ENCODE measurements at regions not wholly inside any gene's neighbourhood (a gene's known extent, or its start where the extent isn't known, plus 50 kb on each side); places are given as distances from the start of the nearest gene placed in this dataset.
"Not testable (repeated sequence)": the region's sequence is repeated elsewhere in the genome, so short reads cannot be mapped to it uniquely, and the experiment has no call there.

- no peak for DNase-seq (ENCODE audit: low read depth in 2 of 2)
Observed at GRCh38 chr5:1748271-1748670, 51.4 kb downstream of the MRPL36 start.

DNA sequence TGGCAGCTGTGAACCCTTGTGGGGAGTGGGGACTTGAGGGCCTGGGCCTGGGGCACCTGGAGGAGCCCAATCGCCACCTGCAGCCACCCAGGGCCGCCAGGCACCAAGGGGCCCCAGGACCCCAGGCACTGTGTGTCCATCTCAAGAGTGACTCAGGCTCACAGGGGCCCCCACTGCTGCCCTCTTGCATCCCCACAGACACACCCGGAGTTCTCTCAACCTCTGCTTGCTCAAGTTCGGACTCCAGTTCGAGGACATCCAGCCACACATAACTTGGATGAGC lies 51.9 kb downstream of the MRPL36 start:
- DNase-seq (ENCODE audit: low read depth in 2 of 2) = no peak

DNA sequence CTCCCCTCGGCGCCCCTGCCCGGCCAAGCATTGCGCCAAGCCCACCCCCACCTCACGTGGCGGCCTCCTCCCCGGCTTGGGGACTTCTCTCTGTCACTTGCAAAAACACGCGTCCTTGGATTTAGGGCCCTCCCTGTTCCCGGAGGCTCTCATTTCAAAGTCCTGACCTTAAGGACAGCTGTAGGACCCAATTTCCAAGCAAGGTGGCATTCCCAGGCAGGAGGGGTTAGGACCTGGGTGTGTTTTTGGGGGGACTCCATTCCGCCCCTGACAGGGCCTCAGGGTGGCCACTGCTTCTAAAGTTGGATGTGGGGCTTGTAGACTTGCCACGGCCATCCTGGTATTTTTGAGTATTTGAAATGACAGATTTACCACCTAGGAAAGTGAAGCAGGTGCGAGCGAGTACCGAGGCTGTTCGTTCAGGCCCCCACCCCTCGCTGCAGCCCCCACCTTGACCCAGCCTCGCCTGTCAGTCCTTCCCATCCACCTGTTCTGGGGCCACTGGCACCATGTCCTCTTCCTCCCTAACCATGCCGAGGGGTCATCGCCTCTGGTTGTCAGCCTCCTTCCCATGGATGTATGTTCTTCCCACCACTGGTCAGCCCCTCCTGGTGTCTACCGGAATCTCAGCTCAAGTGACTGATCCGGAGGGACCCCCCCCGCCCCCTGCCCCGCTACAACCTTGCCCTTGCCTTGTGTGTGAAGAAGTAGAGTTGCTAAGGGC lies 52.4 kb downstream of the MRPL36 start:
- no peak for DNase-seq (ENCODE audit: low read depth in 2 of 2)

DNA sequence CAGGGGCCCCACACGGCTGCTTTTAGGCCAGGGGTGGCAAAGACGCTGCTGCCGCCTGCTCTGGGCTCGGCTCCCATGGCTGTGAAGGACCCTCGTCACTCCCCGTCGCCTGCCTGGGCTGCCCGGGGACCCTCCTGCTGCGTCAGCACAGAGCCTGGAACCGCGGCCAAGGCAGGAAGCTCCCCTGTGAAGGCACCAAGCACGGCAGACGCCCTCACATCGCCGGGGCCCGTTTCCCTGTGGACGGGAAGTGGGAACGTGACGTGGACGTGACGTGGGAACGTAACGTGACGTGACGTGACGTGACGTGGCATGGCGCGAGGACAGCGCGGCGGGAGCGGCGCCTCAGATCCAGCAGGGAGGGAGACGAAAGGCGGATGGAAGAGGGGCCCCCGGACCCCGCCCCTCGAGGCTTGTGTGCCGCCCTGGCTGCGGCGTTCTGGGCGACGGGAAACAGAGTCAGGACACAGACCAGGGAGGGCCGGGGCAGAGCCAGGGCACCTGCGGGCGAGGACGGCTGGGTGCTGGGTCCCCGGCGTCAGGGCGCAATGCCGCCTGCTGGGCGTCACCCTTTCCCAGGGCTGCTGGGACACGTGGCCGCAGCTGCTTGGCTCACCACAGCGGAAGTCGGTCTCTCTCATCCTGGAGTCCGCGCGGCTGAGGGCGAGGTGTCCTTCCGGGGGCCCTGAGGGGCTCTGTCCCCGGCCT lies 53.1 kb downstream of the MRPL36 start:
- no peak for DNase-seq (ENCODE audit: low read depth in 2 of 2)

- DNase-seq (ENCODE audit: low read depth in 2 of 2) = no peak
Observed at GRCh38 chr5:1745796-1746370, 53.8 kb downstream of the MRPL36 start.

DNA sequence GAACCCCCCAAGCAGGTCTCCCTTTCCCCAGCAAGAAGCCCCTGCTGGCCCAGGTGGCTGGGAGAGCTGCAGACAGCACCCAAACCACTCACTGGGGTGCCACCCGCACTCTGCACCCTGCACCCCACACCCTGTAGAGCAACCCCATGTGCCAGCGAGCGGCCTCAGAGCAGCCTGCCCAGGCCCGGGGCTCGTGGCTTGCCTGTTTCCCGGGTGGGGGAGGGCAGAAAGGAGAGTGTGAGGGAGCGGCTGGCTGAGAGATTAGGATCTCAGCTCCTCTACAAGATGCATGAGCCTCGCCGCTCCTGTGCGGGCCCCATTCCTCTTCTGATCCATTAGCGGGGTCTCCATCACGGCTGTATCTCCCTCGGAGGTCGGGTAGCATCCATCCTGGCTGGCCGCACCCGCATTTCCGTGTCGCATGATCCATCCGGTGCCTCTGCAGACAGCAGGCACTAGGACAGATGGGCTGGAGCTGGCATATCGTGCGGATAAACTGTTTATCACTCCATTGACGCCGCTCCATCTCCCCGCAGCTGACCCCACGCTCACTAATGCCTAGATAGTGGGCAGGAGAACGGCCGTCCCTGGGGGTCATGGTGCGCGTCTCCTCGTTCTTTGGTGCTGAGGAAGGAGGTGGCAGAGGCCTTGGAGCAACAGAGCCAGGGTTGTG lies 54.4 kb downstream of the MRPL36 start:
- DNase-seq (ENCODE audit: low read depth in 2 of 2) = no peak

- DNase-seq (ENCODE audit: low read depth in 2 of 2) = no peak
Observed at GRCh38 chr5:1744393-1745122, 55.1 kb downstream of the MRPL36 start.

GRCh38 chr5:1743769-1744085 lies 55.9 kb downstream of the MRPL36 start:
- DNase-seq (ENCODE audit: low read depth in 2 of 2) = no peak

GRCh38 chr5:1743061-1743768 lies 56.4 kb downstream of the MRPL36 start:
- no peak for DNase-seq (ENCODE audit: low read depth in 2 of 2)

GRCh38 chr5:1737790-1738405 lies 61.7 kb downstream of the MRPL36 start:
- DNase-seq (ENCODE audit: low read depth in 2 of 2) = no peak

GRCh38 chr5:1736889-1737711 lies 62.5 kb downstream of the MRPL36 start:
- no peak for DNase-seq (ENCODE audit: low read depth in 2 of 2)

DNA sequence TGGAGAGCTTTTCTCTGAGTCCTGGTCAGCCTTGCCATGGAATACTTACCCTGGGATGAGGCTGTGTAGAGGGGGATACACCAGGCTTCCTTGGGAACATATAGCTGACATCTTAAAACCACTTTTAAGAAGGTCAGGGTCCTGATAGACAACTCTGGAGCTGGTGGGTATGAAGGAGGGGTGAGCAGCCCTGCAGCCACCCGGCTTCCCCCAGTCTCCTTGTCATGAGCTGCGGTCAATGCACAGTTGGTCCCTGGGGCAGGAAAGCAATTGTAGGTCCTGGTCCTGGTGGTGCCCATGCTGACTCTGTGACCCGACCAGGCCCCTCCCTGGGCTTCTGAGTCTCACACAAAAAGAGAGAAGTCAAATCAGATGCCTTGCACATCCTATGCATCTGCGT lies 63.6 kb downstream of the MRPL36 start:
- no peak for DNase-seq (ENCODE audit: low read depth in 2 of 2)

- no peak for DNase-seq (ENCODE audit: low read depth in 2 of 2)
Observed at GRCh38 chr5:1735320-1735970, 64.2 kb downstream of the MRPL36 start.

DNA sequence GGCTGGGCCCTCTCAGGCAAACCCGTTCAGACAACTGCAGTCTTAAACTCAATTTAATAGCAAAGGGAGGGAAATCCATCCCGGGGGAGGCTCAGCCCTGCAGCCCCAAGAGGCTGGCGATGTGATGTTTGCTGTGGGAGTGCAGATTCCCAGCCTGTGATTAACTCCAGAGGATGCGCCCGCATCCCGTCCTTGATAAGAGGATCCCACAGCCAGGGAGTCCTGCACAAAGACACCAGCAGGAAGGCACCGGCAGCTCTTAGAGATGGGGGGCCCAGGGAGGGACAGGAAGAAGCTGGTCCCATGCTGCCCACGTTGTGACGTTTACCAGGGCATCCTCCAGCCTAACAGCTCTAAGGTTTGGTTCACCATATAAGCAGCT lies 64.7 kb downstream of the MRPL36 start:
- no peak for DNase-seq (ENCODE audit: low read depth in 2 of 2)

GRCh38 chr5:1734271-1734907 lies 65.2 kb downstream of the MRPL36 start:
- no peak for DNase-seq (ENCODE audit: low read depth in 2 of 2)

GRCh38 chr5:1733369-1733768 lies 66.3 kb downstream of the MRPL36 start:
- DNase-seq (ENCODE audit: low read depth in 2 of 2) = no peak

DNA sequence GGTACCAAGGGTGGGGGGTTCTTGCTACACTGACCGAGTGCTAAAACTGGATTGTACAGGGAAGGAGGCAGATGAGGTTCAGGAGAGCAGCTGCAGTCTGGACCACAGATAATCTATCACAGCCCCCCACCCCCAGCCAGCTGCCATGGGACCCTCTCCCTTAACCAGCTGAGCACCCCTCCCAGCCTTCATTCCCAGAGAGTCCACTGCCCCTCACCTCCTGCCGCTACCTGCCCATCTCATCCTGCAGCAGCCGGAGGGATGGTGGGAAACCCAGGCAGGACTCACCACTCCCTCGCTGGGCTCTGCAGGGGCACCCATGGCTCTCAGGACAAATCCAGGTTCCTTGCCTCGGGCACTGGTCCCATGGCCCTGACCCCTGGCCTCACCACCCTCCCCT lies 66.7 kb downstream of the MRPL36 start:
- no peak for DNase-seq (ENCODE audit: low read depth in 2 of 2)

DNA sequence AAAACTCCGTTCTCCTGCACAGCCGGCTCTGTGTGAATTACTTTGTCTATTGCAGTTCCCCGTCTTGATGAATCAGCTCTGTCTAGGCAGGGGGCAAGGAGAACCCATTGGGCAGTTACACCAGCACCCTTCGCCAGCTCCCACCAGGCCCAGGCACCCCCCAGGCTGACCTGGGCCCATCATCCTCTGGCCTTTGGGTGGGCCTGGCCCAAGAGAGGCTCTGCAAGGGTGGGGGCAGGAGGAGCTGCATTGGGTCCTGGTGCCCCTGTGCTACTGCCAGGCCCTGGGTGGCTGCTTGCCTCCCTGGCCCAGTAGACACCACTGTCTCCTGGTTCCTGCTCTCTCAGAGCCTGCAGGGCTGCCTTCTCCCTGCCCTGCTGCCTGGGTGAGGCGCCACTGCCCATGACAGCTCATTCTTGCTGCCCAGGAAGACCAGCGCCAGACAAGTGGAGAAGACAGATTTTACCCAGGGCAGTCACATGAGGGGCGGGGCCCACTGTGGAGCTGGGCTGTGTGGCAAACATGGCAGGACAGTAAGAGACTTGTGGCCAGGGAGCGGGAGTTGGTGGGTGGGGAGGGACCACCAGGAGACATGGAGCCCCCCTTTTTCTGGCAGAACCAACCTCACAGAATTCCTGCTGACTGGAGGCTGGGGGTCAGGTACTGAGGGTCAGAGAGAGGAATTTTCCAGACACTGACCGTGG lies 67.2 kb downstream of the MRPL36 start:
- DNase-seq (ENCODE audit: low read depth in 2 of 2) = no peak

DNA sequence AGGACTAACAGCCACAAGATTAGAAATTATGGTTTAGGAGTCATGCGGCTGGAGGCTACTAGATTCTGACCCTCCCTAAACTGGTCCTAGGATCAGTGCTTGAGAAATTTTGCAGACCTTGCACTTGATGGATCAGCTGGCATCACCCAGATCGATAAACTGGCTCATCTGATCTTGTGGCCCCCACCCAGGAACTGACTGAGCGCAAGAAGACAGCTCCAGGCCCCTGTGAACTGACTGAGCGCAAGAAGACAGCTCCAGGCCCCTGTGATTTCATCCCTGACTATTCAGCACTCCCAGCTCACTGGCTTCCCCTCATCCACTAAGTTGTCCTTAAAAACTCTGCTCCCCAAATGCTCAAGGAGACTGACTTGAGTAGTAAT lies 67.8 kb downstream of the MRPL36 start:
- DNase-seq (ENCODE audit: low read depth in 2 of 2) = not testable (repeated sequence)
